ENCODE measurements at regions not wholly inside any gene's neighbourhood (a gene's known extent, or its start where the extent isn't known, plus 50 kb on each side); places are given as distances from the start of the nearest gene placed in this dataset.

GRCh38 chr6:98286620-98287019 lies 547.8 kb upstream of the POU3F2 start:
- TF ChIP-seq, protein P1, sequence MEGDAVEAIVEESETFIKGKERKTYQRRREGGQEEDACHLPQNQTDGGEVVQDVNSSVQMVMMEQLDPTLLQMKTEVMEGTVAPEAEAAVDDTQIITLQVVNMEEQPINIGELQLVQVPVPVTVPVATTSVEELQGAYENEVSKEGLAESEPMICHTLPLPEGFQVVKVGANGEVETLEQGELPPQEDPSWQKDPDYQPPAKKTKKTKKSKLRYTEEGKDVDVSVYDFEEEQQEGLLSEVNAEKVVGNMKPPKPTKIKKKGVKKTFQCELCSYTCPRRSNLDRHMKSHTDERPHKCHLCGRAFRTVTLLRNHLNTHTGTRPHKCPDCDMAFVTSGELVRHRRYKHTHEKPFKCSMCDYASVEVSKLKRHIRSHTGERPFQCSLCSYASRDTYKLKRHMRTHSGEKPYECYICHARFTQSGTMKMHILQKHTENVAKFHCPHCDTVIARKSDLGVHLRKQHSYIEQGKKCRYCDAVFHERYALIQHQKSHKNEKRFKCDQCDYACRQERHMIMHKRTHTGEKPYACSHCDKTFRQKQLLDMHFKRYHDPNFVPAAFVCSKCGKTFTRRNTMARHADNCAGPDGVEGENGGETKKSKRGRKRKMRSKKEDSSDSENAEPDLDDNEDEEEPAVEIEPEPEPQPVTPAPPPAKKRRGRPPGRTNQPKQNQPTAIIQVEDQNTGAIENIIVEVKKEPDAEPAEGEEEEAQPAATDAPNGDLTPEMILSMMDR (IDR thresholded peaks at IDR 0.05), result no peak
- TF ChIP-seq EZH2 (IDR thresholded peaks at IDR 0.05; ENCODE audit: borderline replicate concordance, insufficient read depth, low read depth, low read length, poor library complexity, severe bottlenecking), result no peak

All from B cell (primary cell).